Chondrocyte (in vitro differentiated cells): ENCODE measurements at regions not wholly inside any gene's neighbourhood (a gene's known extent, or its start where the extent isn't known, plus 50 kb on each side); places are given as distances from the start of the nearest gene placed in this dataset.

Source experiments
- DNase-seq: peaks from one replicate; pipeline ENCODE4 v3.0.0; 2021; ENCODE audit warnings: mixed read lengths, low spot score
- H3K27ac Mint-ChIP-seq: one replicate; pipeline ENCODE4 v1.8.0; 2021; ENCODE audit warnings: mild to moderate bottlenecking, moderate library complexity, mixed read lengths; ENCODE audit not compliant: unreplicated experiment
- H3K27me3 Mint-ChIP-seq: 2 replicates; pipeline ENCODE4 v1.8.0; 2021; ENCODE audit warnings: low read depth, mixed read lengths
- H3K36me3 Mint-ChIP-seq: 2 replicates; pipeline ENCODE4 v1.8.0; 2021; ENCODE audit warnings: low read depth, mixed read lengths
- H3K4me1 Mint-ChIP-seq: 2 replicates; pipeline ENCODE4 v1.8.0; 2021; ENCODE audit warnings: low read depth, mild to moderate bottlenecking, mixed read lengths
- H3K4me3 Mint-ChIP-seq: one replicate; pipeline ENCODE4 v1.8.0; 2021; ENCODE audit warnings: mild to moderate bottlenecking, moderate library complexity, mixed read lengths; ENCODE audit not compliant: unreplicated experiment
- H3K9me3 Mint-ChIP-seq: 2 replicates; pipeline ENCODE4 v1.8.0; 2021; ENCODE audit warnings: low read depth, mixed read lengths
- TF ChIP-seq, protein P1 (sequence below): fragments of 200-600 bp; sonication (generic); IDR thresholded peaks from 2 replicates; pipeline ENCODE4 v1.5.0; 2021; ENCODE audit warnings: antibody characterized with exemption, mild to moderate bottlenecking, moderate library complexity

DNA sequence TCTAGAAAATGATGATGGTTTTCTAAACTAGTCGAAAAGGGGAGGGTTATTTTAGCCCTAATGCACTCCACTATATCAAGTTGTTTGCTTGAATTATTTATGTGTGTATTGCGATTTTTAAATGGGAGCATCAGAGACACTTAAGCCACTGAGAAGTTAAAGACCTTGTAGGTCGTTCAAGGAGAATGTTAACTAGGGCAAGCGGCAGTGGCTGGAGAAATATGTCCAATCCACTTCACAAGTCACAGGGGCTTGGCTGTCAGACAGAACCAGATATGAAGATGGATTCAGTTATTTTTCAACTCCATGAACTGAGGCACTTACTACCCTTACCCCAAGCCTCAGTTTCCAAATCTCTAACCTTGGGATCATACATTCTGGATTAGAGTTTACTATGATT lies 702.0 kb downstream of the CDH11 start:
- TF ChIP-seq, protein P1, sequence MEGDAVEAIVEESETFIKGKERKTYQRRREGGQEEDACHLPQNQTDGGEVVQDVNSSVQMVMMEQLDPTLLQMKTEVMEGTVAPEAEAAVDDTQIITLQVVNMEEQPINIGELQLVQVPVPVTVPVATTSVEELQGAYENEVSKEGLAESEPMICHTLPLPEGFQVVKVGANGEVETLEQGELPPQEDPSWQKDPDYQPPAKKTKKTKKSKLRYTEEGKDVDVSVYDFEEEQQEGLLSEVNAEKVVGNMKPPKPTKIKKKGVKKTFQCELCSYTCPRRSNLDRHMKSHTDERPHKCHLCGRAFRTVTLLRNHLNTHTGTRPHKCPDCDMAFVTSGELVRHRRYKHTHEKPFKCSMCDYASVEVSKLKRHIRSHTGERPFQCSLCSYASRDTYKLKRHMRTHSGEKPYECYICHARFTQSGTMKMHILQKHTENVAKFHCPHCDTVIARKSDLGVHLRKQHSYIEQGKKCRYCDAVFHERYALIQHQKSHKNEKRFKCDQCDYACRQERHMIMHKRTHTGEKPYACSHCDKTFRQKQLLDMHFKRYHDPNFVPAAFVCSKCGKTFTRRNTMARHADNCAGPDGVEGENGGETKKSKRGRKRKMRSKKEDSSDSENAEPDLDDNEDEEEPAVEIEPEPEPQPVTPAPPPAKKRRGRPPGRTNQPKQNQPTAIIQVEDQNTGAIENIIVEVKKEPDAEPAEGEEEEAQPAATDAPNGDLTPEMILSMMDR, result no peak
- Mint-ChIP-seq H3K27ac (no peak overlapping the region), H3K4me3 (no peak overlapping the region), H3K36me3 (no peaks in the 10 kb centered on the region), H3K4me1 (peaks cover 44% of the 10 kb centered on the region), H3K9me3 (peaks cover 2% of the 10 kb centered on the region), H3K27me3 (no peaks in the 10 kb centered on the region)
- no peak for DNase-seq

- H3K9me3 Mint-ChIP-seq, result peaks cover 3% of the 10 kb centered on the region
- no peaks in the 10 kb centered on the region for H3K36me3 Mint-ChIP-seq
- H3K27ac Mint-ChIP-seq, result peak overlapping the region; percentile 60
- H3K27me3 Mint-ChIP-seq, result no peaks in the 10 kb centered on the region
- TF ChIP-seq, protein P1, result no peak
- peaks cover 59% of the 10 kb centered on the region for H3K4me1 Mint-ChIP-seq
- no peak overlapping the region for H3K4me3 Mint-ChIP-seq
- no peak for DNase-seq
Measured at GRCh38 chr16:64417711-64418227, 704.1 kb downstream of the CDH11 start.

DNA sequence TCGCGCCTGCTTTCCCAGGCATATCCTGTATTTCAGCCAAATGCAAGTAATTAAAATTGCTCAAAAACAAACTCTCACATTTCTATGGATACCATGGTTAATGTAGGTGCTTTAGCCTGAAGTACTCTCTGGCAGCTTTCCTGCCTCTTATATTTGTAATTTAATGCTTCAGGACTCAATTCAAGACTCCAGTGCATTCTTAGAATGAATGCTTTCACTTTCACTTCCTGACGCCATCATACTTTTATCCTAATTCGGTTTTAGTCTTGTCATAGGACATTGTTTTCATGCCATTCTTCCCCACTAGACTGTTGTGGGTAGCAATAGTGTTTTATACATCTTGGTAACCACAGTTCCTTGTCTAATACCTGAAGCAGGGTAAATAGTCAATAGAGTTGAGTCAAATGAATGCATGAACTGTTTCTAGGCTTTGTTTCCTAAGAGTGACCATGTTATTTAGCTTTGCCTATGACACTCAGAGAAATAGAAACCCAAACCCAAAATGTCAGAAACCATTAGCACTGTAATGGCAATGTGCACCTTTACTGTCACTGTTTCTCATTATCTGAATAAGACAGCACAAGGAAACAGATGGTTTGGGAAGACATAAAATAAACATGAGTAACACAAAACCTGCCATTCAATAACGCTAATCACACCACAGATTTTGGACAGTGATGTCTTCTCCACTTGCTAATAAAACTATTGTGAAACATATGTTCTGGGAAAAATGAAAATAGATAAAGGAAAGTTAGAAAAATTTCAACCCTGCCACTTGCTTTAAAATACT lies 705.5 kb downstream of the CDH11 start:
- TF ChIP-seq, protein P1, result no peak
- no peaks in the 10 kb centered on the region for H3K27me3 Mint-ChIP-seq
- H3K27ac Mint-ChIP-seq, result peak overlapping the region; percentile 53
- peaks cover 6% of the 10 kb centered on the region for H3K9me3 Mint-ChIP-seq
- no peak overlapping the region for H3K4me3 Mint-ChIP-seq
- no peak for DNase-seq
- peaks cover 73% of the 10 kb centered on the region for H3K4me1 Mint-ChIP-seq
- H3K36me3 Mint-ChIP-seq, result no peaks in the 10 kb centered on the region

DNA sequence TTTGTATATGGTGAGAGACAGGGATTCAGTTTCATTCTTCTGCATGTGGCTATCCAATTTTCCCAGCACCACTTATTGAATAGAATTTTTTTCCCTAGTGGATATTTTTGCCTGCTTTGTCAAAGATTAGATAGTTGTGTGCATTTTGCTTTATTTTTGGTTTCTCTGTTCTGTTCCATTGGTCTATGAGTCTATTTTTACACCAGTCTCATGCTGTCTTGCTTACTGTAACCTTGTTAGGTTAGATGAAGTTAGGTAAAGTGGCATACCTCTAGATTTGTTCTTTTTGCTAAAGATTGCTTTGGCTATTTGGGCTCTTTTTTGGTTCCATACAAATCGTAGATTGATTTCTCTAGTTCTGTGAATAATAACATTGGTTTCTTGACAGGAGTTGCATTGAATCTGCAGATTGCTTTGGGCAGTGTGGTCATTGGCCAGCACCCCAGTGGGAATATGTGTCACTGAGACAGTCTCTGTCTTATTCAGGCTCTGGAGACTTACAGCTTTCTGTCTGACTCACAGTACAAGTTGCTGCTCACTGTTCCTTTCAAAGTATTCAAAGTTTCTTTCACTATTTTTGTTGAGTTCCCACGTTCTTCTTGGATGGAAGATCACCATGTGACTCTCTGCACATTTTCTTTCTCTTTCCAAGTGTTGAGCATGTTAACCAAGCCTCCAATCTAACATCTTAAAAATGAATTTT lies 709.1 kb downstream of the CDH11 start:
- peaks cover 6% of the 10 kb centered on the region for H3K9me3 Mint-ChIP-seq
- no peaks in the 10 kb centered on the region for H3K36me3 Mint-ChIP-seq
- DNase-seq, result no peak
- H3K4me1 Mint-ChIP-seq, result peaks cover 73% of the 10 kb centered on the region
- peak overlapping the region; percentile 90 for H3K27ac Mint-ChIP-seq
- H3K27me3 Mint-ChIP-seq, result no peaks in the 10 kb centered on the region
- peak overlapping the region; percentile 11 for H3K4me3 Mint-ChIP-seq
- TF ChIP-seq, protein P1, result no peak

GRCh38 chr16:64410306-64410705 lies 711.6 kb downstream of the CDH11 start:
- DNase-seq, result no peak
- no peak overlapping the region for H3K27ac Mint-ChIP-seq
- peaks cover 6% of the 10 kb centered on the region for H3K9me3 Mint-ChIP-seq
- peaks cover 62% of the 10 kb centered on the region for H3K4me1 Mint-ChIP-seq
- H3K36me3 Mint-ChIP-seq, result peaks cover 4% of the 10 kb centered on the region
- TF ChIP-seq, protein P1, result no peak
- no peak overlapping the region for H3K4me3 Mint-ChIP-seq
- no peaks in the 10 kb centered on the region for H3K27me3 Mint-ChIP-seq
